B cell (primary cell): ENCODE measurements at regions not wholly inside any gene's neighbourhood (a gene's known extent, or its start where the extent isn't known, plus 50 kb on each side); places are given as distances from the start of the nearest gene placed in this dataset.

ENCODE experiments used
- ATAC-seq: fragments of 200-7000 bp; cut with Tn5 transposase; one replicate; pipeline ENCODE4 v1.10.0; 2021; ENCODE audit warnings: low read depth, mild to moderate bottlenecking, moderate number of reproducible peaks, moderate library complexity
- CTCF ChIA-PET: fragments of 350-600 bp; sonication (Branson Sonifier 250); formaldehyde crosslinking; loops from one replicate; lab custom pipeline; 2021; ENCODE audit warnings: antibody characterized with exemption, inconsistent platforms; lab: Charles Lee
- POLR2A ChIA-PET: fragments of 350-600 bp; sonication (Branson Sonifier 250); formaldehyde crosslinking; loops from one replicate; lab custom pipeline; 2021; ENCODE audit warnings: antibody characterized with exemption; lab: Charles Lee
- DNase-seq: peaks from one replicate; pipeline ENCODE4 v3.0.0; 2013
- H2AFZ ChIP-seq: 2 replicates; pipeline ENCODE4 v1.6.1; 2012; ENCODE audit warnings: mild to moderate bottlenecking, low read depth, low read length; ENCODE audit not compliant: insufficient read depth, poor library complexity, severe bottlenecking
- H3K27ac ChIP-seq, 2 donors: 1 replicate in 1 of 2; 2 replicates in 1 of 2; pipeline ENCODE4 v1.5.1; 2012 to 2013; ENCODE audit warnings: low read length in 2 of 2, mild to moderate bottlenecking in 2 of 2, moderate library complexity in 1 of 2
- H3K27me3 ChIP-seq, 4 experiments: fragments of 200-600 bp in 1 of 4; sonication (generic) in 1 of 4; replicated peaks in 1 of 4; 1 replicate in 2 of 4; 2 replicates in 2 of 4; pipeline versions ENCODE4 v1.6.1 to v1.7.0; 2013 to 2016; ENCODE audit warnings: low read length in 3 of 4, mild to moderate bottlenecking in 2 of 4, mixed read lengths in 1 of 4, moderate library complexity in 1 of 4; ENCODE audit not compliant: insufficient read depth in 4 of 4, control insufficient read depth in 3 of 4; ENCODE audit errors: control extremely low read depth in 1 of 4
- H3K36me3 ChIP-seq, 2 experiments: replicated peaks in 1 of 2; 1 replicate in 1 of 2; 2 replicates in 1 of 2; pipeline versions ENCODE4 v1.6.1 to v1.7.1; 2013; ENCODE audit warnings: low read length in 1 of 2; ENCODE audit not compliant: insufficient read depth in 2 of 2, control insufficient read depth in 1 of 2; ENCODE audit errors: control extremely low read depth in 1 of 2, extremely low read depth in 1 of 2
- H3K4me1 ChIP-seq, 2 donors: fragments of 200-600 bp in 1 of 2; sonication (generic) in 1 of 2; 1 replicate in 1 of 2; 2 replicates in 1 of 2; pipeline versions ENCODE4 v1.5.1 to v1.6.1; 2013 to 2017; ENCODE audit warnings: low read length in 2 of 2; ENCODE audit not compliant: control insufficient read depth in 2 of 2, insufficient read depth in 2 of 2
- H3K4me2 ChIP-seq: replicated peaks from 2 replicates; pipeline ENCODE3; 2012; ENCODE audit warnings: mild to moderate bottlenecking, low read depth, low read length; ENCODE audit not compliant: poor library complexity, severe bottlenecking
- H3K4me3 ChIP-seq, 5 experiments: fragments of 200-600 bp in 1 of 5; sonication (generic) in 1 of 5; 1 replicate in 3 of 5; 2 replicates in 2 of 5; pipeline versions ENCODE4 v1.5.1 to v1.7.0; 2011 to 2016; ENCODE audit warnings: low read length in 4 of 5, mild to moderate bottlenecking in 4 of 5, low read depth in 2 of 5, control low read depth in 1 of 5, moderate library complexity in 1 of 5; ENCODE audit not compliant: insufficient read depth in 1 of 5; ENCODE audit errors: control extremely low read depth in 1 of 5, extremely low read depth in 1 of 5
- H3K79me2 ChIP-seq: fragments of 200-600 bp; sonication (generic); one replicate; pipeline ENCODE4 v1.6.0; 2016; ENCODE audit warnings: low read length; ENCODE audit not compliant: control insufficient read depth, insufficient read depth
- H3K9ac ChIP-seq: fragments of 200-600 bp; sonication (generic); 2 replicates; pipeline ENCODE4 v1.6.1; 2017; ENCODE audit warnings: mild to moderate bottlenecking, low read length, moderate library complexity
- H3K9me3 ChIP-seq, 3 donors: one replicate each; pipeline versions ENCODE4 v1.6.1 to v1.7.1; 2013; ENCODE audit warnings: low read length in 2 of 3; ENCODE audit not compliant: control insufficient read depth in 2 of 3, insufficient read depth in 1 of 3; ENCODE audit errors: control extremely low read depth in 1 of 3
- H4K20me1 ChIP-seq: 2 replicates; pipeline ENCODE4 v1.6.0; 2012; ENCODE audit warnings: mild to moderate bottlenecking, low read length; ENCODE audit not compliant: insufficient read depth, control insufficient read depth, poor library complexity, severe bottlenecking
- H3K27ac Mint-ChIP-seq: one replicate; pipeline ENCODE4 v1.8.0; 2021; ENCODE audit warnings: mixed read lengths
- H3K27me3 Mint-ChIP-seq: one replicate; pipeline ENCODE4 v1.8.0; 2021; ENCODE audit warnings: mixed read lengths
- H3K4me1 Mint-ChIP-seq: one replicate; pipeline ENCODE4 v1.8.0; 2021; ENCODE audit warnings: mixed read lengths
- H3K4me3 Mint-ChIP-seq: one replicate; pipeline ENCODE4 v1.8.0; 2021; ENCODE audit warnings: mixed read lengths
- H3K9me3 Mint-ChIP-seq: one replicate; pipeline ENCODE4 v1.8.0; 2022; ENCODE audit warnings: mixed read lengths; ENCODE audit not compliant: insufficient read depth
- CTCF ChIP-seq: fragments of 200-600 bp; IDR thresholded peaks from one replicate; pipeline ENCODE4 v1.8.0; 2022; ENCODE audit warnings: antibody characterized with exemption, mild to moderate bottlenecking
- EZH2 ChIP-seq: IDR thresholded peaks from 2 replicates; pipeline ENCODE4 v1.6.1; 2012; ENCODE audit warnings: borderline replicate concordance, low read depth, mild to moderate bottlenecking, moderate library complexity, low read length; ENCODE audit not compliant: insufficient read depth, poor library complexity, severe bottlenecking
- WGBS: methylation state at CpG from one replicate; pipeline ENCODE4 v1.1.5; 2013; ENCODE audit warnings: missing lambda C conversion rate; ENCODE audit not compliant: insufficient coverage; 5-methylcytosine and 5-hydroxymethylcytosine counted together
- intact Hi-C: fragments of 100-400 bp; cut with micrococcal nuclease; formaldehyde crosslinking; loops from one replicate; pipeline ENCODE4 v1.10.0; 2022

GRCh38 chr13:112165712-112166111, 98.8 kb downstream of the SOX1 start:
- H3K27me3 ChIP-seq = no peaks in the 10 kb centered on the region
- H3K27ac Mint-ChIP-seq = no peak overlapping the region
- peaks cover 0 to 24% (median 0%) of the 10 kb centered on the region in 3 donors for H3K9me3 ChIP-seq
- H3K4me1 ChIP-seq = no peaks in the 10 kb centered on the region
- no peaks in the 10 kb centered on the region for H3K4me1 Mint-ChIP-seq
- CTCF ChIA-PET = no interaction called here
- no peak overlapping the region for H3K4me2 ChIP-seq
- H3K36me3 ChIP-seq = no peaks in the 10 kb centered on the region
- no peak overlapping the region for H3K4me3 Mint-ChIP-seq
- no peaks in the 10 kb centered on the region for H3K79me2 ChIP-seq
- DNase-seq = no peak
- TF ChIP-seq CTCF = no peak
- TF ChIP-seq EZH2 = no peak
- no peak for ATAC-seq
- no peaks in the 10 kb centered on the region for H3K9me3 Mint-ChIP-seq
- H3K9ac ChIP-seq = no peak overlapping the region
- intact Hi-C loops = no loop called here
- H3K27me3 Mint-ChIP-seq = peaks cover 7% of the 10 kb centered on the region
- WGBS = 64% methylated on average over 9 of the region's 9 CpGs
- H4K20me1 ChIP-seq = no peaks in the 10 kb centered on the region
- H2AFZ ChIP-seq = no peak overlapping the region
- POLR2A ChIA-PET = no interaction called here
- H3K4me3 ChIP-seq = no peak overlapping the region
- H3K27ac ChIP-seq = no peak overlapping the region

GRCh38 chr13:112168761-112169160, 101.8 kb downstream of the SOX1 start:
- no peak for TF ChIP-seq CTCF
- CTCF ChIA-PET = no interaction called here
- no peaks in the 10 kb centered on the region for H3K79me2 ChIP-seq
- ATAC-seq (no peak), DNase-seq (no peak)
- no peaks in the 10 kb centered on the region for H3K4me1 Mint-ChIP-seq
- WGBS = 78% methylated on average over 9 of the region's 11 CpGs
- H3K9me3 Mint-ChIP-seq = no peaks in the 10 kb centered on the region
- H3K4me2 ChIP-seq = no peak overlapping the region
- H3K27me3 Mint-ChIP-seq = no peaks in the 10 kb centered on the region
- H2AFZ ChIP-seq = no peak overlapping the region
- H3K4me1 ChIP-seq = no peaks in the 10 kb centered on the region
- H3K9me3 ChIP-seq = peaks cover 0 to 38% (median 0%) of the 10 kb centered on the region in 3 donors
- no peak overlapping the region for H3K27ac Mint-ChIP-seq
- H3K4me3 ChIP-seq = no peak overlapping the region
- H4K20me1 ChIP-seq = no peaks in the 10 kb centered on the region
- no peak overlapping the region for H3K27ac ChIP-seq
- H3K4me3 Mint-ChIP-seq = no peak overlapping the region
- intact Hi-C loops = no loop called here
- H3K9ac ChIP-seq = no peak overlapping the region
- POLR2A ChIA-PET = no interaction called here
- no peaks in the 10 kb centered on the region for H3K36me3 ChIP-seq
- H3K27me3 ChIP-seq = no peaks in the 10 kb centered on the region
